ENCODE measurements at regions not wholly inside any gene's neighbourhood (a gene's known extent, or its start where the extent isn't known, plus 50 kb on each side); places are given as distances from the start of the nearest gene placed in this dataset.

DNA sequence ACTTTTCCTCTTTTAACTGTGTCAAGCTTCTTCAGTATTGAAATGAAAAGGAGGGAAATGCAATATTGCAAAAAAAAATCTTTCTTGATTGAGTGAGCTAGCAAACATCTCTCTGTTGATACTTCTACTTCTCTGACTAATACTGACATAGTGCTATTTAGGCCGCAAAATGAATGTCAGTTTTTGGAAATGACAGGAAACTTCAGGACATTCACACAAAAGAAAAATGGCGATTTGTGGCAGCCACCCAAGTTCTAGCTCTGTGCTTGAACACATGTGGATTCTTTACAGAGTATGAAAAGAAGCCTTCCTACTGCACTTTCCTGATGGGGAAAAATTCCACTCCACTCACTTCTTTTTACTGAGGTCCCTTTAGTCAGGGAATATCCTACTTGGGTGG lies 486.8 kb upstream of the ALCAM start:
- Mint-ChIP-seq H3K4me3 (ENCODE audit: low read depth) (no peak overlapping the region), H3K36me3 (ENCODE audit: low read depth) (no peaks in the 10 kb centered on the region), H3K4me1 (ENCODE audit: low read depth) (no peaks in the 10 kb centered on the region), H3K27me3 (ENCODE audit: low read depth) (no peaks in the 10 kb centered on the region), H3K27ac (no peak overlapping the region), H3K9me3 (no peaks in the 10 kb centered on the region)
- intact Hi-C loops (cut with micrococcal nuclease) = no loop called here
- no peak for DNase-seq (ENCODE audit: low spot score)

GRCh38 chr3:104885214-104885814 lies 481.4 kb upstream of the ALCAM start:
- no peaks in the 10 kb centered on the region for H3K4me1 Mint-ChIP-seq (ENCODE audit: low read depth)
- no peaks in the 10 kb centered on the region for H3K9me3 Mint-ChIP-seq
- no peak overlapping the region for H3K27ac Mint-ChIP-seq
- intact Hi-C loops (cut with micrococcal nuclease) = loop anchor here (1.0 kb wide), 1 partner anchor 26 kb away; no protein-coding TSS in a partner anchor
- no peak for DNase-seq (ENCODE audit: low spot score)
- no peaks in the 10 kb centered on the region for H3K36me3 Mint-ChIP-seq (ENCODE audit: low read depth)
- no peaks in the 10 kb centered on the region for H3K27me3 Mint-ChIP-seq (ENCODE audit: low read depth)
- H3K4me3 Mint-ChIP-seq (ENCODE audit: low read depth) = no peak overlapping the region

DNA sequence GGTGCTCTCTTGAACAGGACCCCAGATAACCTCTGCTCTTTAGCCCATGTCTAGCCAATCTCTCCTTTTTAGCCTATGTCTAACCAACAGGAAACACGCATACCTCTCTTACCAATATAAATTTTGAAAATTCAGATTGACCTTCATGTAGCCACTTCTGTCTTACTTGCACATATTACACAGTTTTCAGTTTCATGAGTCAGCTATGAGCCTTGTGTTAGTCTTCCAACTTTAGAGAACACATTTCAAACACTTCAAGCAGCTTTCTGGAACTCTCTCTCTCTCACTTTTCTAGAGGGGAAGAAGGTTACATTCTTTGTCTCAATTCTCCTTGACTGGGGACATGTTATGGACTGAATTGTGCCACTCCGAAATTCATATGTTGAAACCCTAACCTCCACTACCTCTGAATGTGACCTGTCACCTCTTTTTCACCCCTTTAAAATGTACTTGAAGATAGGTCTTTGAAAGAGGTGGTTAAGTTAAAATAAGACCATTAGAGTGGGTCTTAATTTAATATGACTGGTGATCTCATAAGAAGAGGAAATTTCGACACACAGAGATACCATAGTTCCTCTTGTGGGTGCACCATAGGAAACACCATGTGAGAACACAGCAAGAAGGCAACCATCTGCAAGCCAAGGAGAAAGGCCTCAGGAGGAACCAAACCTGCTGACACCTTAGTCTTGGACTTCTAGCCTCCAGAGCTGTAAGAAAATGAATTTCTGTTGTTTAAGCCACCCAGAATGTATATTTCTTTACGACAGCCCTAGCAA lies 480.3 kb upstream of the ALCAM start:
- intact Hi-C loops (cut with micrococcal nuclease) = no loop called here

GRCh38 chr3:104887069-104887468 lies 479.6 kb upstream of the ALCAM start:
- Mint-ChIP-seq H3K27ac (no peak overlapping the region), H3K36me3 (ENCODE audit: low read depth) (no peaks in the 10 kb centered on the region), H3K9me3 (no peaks in the 10 kb centered on the region), H3K27me3 (ENCODE audit: low read depth) (no peaks in the 10 kb centered on the region), H3K4me1 (ENCODE audit: low read depth) (no peaks in the 10 kb centered on the region), H3K4me3 (ENCODE audit: low read depth) (no peak overlapping the region)
- intact Hi-C loops (cut with micrococcal nuclease) = no loop called here
- no peak for DNase-seq (ENCODE audit: low spot score)

More for the DNA sequence above, 480.3 kb upstream of the ALCAM start:
- no peaks in the 10 kb centered on the region for H3K27me3 Mint-ChIP-seq (ENCODE audit: low read depth)
- H3K4me3 Mint-ChIP-seq (ENCODE audit: low read depth) = no peak overlapping the region
- no peak overlapping the region for H3K27ac Mint-ChIP-seq
- H3K9me3 Mint-ChIP-seq = no peaks in the 10 kb centered on the region
- no peaks in the 10 kb centered on the region for H3K4me1 Mint-ChIP-seq (ENCODE audit: low read depth)
- DNase-seq (ENCODE audit: low spot score) = no peak
- no peaks in the 10 kb centered on the region for H3K36me3 Mint-ChIP-seq (ENCODE audit: low read depth)

- intact Hi-C loops (cut with micrococcal nuclease) = no loop called here
- Mint-ChIP-seq H3K36me3 (ENCODE audit: low read depth) (no peaks in the 10 kb centered on the region), H3K27ac (no peak overlapping the region), H3K4me1 (ENCODE audit: low read depth) (no peaks in the 10 kb centered on the region), H3K4me3 (ENCODE audit: low read depth) (no peak overlapping the region), H3K9me3 (no peaks in the 10 kb centered on the region), H3K27me3 (ENCODE audit: low read depth) (no peaks in the 10 kb centered on the region)
- no peak for DNase-seq (ENCODE audit: low spot score)
These were observed 479.1 kb upstream of the ALCAM start for GRCh38 chr3:104887619-104888018.

GRCh38 chr3:104892044-104892443 lies 474.7 kb upstream of the ALCAM start:
- Mint-ChIP-seq H3K27ac (no peak overlapping the region), H3K9me3 (no peaks in the 10 kb centered on the region), H3K4me1 (ENCODE audit: low read depth) (no peaks in the 10 kb centered on the region), H3K4me3 (ENCODE audit: low read depth) (no peak overlapping the region), H3K27me3 (ENCODE audit: low read depth) (no peaks in the 10 kb centered on the region), H3K36me3 (ENCODE audit: low read depth) (no peaks in the 10 kb centered on the region)
- intact Hi-C loops (cut with micrococcal nuclease) = no loop called here
- DNase-seq (ENCODE audit: low spot score) = no peak

DNA sequence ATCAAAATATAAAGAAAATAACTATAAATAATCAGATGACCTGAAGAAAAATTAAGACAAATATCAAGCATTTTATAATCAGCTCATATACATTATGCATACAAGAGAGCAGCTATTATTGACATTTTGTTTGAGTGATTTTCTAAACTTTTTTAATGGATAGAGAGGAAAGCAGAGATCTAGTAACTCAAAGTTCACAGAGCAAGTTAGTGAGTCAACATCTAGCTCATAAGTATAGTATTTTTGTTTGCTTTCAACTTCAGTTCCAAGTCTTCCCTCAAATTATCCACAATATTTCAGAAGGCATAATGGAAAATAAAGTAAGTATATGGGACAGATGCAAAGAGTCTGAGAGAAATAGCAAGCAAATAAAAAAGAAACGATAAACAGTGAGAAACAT lies 470.1 kb upstream of the ALCAM start:
- no peak for DNase-seq (ENCODE audit: low spot score)
- H3K4me1 Mint-ChIP-seq (ENCODE audit: low read depth) = no peaks in the 10 kb centered on the region
- H3K9me3 Mint-ChIP-seq = no peaks in the 10 kb centered on the region
- H3K36me3 Mint-ChIP-seq (ENCODE audit: low read depth) = no peaks in the 10 kb centered on the region
- no peaks in the 10 kb centered on the region for H3K27me3 Mint-ChIP-seq (ENCODE audit: low read depth)
- H3K4me3 Mint-ChIP-seq (ENCODE audit: low read depth) = no peak overlapping the region
- H3K27ac Mint-ChIP-seq = no peak overlapping the region
- intact Hi-C loops (cut with micrococcal nuclease) = no loop called here

- Mint-ChIP-seq H3K9me3 (peaks cover 14% of the 10 kb centered on the region), H3K36me3 (ENCODE audit: low read depth) (no peaks in the 10 kb centered on the region), H3K27me3 (ENCODE audit: low read depth) (no peaks in the 10 kb centered on the region), H3K27ac (no peak overlapping the region), H3K4me1 (ENCODE audit: low read depth) (no peaks in the 10 kb centered on the region), H3K4me3 (ENCODE audit: low read depth) (no peak overlapping the region)
- intact Hi-C loops (cut with micrococcal nuclease) = no loop called here
- DNase-seq (ENCODE audit: low spot score) = no peak
These were observed 465.3 kb upstream of the ALCAM start for GRCh38 chr3:104901396-104901795.

DNA sequence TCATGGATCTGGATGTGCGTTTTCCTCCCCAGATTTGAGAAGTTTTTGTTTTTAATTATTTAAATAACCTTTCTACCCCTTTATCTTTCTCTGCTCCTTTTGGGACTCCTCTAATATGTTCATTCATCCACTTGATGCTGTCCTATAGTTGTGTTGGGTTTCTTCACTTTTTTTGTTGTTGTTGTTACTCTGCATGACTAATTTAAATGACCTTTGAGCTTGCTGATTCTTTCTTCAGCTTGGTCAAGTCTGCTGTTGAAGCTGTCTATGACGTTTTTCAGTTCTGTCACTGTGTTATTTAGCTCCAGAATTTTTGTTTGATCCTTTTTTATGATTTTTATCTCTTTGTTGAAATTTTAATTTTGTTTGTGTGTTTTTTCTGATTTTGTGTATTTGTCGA lies 463.6 kb upstream of the ALCAM start:
- H3K4me1 Mint-ChIP-seq (ENCODE audit: low read depth) = no peaks in the 10 kb centered on the region
- intact Hi-C loops (cut with micrococcal nuclease) = no loop called here
- H3K4me3 Mint-ChIP-seq (ENCODE audit: low read depth) = no peak overlapping the region
- no peaks in the 10 kb centered on the region for H3K27me3 Mint-ChIP-seq (ENCODE audit: low read depth)
- DNase-seq (ENCODE audit: low spot score) = no peak
- peaks cover 17% of the 10 kb centered on the region for H3K9me3 Mint-ChIP-seq
- H3K27ac Mint-ChIP-seq = no peak overlapping the region
- H3K36me3 Mint-ChIP-seq (ENCODE audit: low read depth) = no peaks in the 10 kb centered on the region

- Mint-ChIP-seq H3K27ac (no peak overlapping the region), H3K27me3 (ENCODE audit: low read depth) (no peaks in the 10 kb centered on the region), H3K4me1 (ENCODE audit: low read depth) (no peaks in the 10 kb centered on the region), H3K9me3 (peaks cover 17% of the 10 kb centered on the region), H3K4me3 (ENCODE audit: low read depth) (no peak overlapping the region), H3K36me3 (ENCODE audit: low read depth) (no peaks in the 10 kb centered on the region)
- intact Hi-C loops (cut with micrococcal nuclease) = no loop called here
- DNase-seq (ENCODE audit: low spot score) = no peak
These were observed 460.6 kb upstream of the ALCAM start for GRCh38 chr3:104906001-104906639.

- intact Hi-C loops (cut with micrococcal nuclease) = no loop called here
- DNase-seq (ENCODE audit: low spot score) = no peak
- Mint-ChIP-seq H3K4me3 (ENCODE audit: low read depth) (no peak overlapping the region), H3K27ac (no peak overlapping the region), H3K9me3 (peaks cover 14% of the 10 kb centered on the region), H3K27me3 (ENCODE audit: low read depth) (no peaks in the 10 kb centered on the region), H3K4me1 (ENCODE audit: low read depth) (no peaks in the 10 kb centered on the region), H3K36me3 (ENCODE audit: low read depth) (no peaks in the 10 kb centered on the region)
These were observed 459.2 kb upstream of the ALCAM start for GRCh38 chr3:104907507-104907906.

GRCh38 chr3:104908761-104909160 lies 457.9 kb upstream of the ALCAM start:
- H3K4me3 Mint-ChIP-seq (ENCODE audit: low read depth) = no peak overlapping the region
- H3K4me1 Mint-ChIP-seq (ENCODE audit: low read depth) = no peaks in the 10 kb centered on the region
- no peak for DNase-seq (ENCODE audit: low spot score)
- intact Hi-C loops (cut with micrococcal nuclease) = no loop called here
- no peak overlapping the region for H3K27ac Mint-ChIP-seq
- no peaks in the 10 kb centered on the region for H3K36me3 Mint-ChIP-seq (ENCODE audit: low read depth)
- H3K27me3 Mint-ChIP-seq (ENCODE audit: low read depth) = no peaks in the 10 kb centered on the region
- peaks cover 6% of the 10 kb centered on the region for H3K9me3 Mint-ChIP-seq

DNA sequence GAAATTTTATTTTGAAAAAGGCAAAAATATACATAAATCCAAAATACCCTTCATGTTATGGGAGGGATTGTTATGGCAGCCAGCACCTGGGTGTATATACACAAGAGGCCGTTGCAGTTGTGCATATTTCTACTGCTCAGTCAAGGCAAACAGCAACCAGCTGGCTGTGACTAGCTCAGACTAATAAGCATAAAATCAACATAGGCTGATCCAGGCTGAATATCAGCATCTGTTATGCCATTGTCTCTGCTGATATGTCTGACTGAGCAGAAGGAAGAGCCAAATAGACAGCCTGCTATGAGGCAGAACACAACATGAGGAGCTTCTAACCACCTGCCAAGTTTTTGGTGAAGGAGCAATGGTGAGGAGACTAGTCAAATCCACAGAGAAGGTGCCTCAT lies 457.5 kb upstream of the ALCAM start:
- no peak for DNase-seq (ENCODE audit: low spot score)
- Mint-ChIP-seq H3K27me3 (ENCODE audit: low read depth) (no peaks in the 10 kb centered on the region), H3K4me1 (ENCODE audit: low read depth) (no peaks in the 10 kb centered on the region), H3K4me3 (ENCODE audit: low read depth) (no peak overlapping the region), H3K36me3 (ENCODE audit: low read depth) (no peaks in the 10 kb centered on the region), H3K27ac (no peak overlapping the region), H3K9me3 (peaks cover 6% of the 10 kb centered on the region)
- intact Hi-C loops (cut with micrococcal nuclease) = no loop called here

Measured in activated T-helper 2 cell treated with anti-CD3 and anti-CD28 coated beads, Interferon-gamma antibody, Interleukin-2, Interleukin-4, amounts not matched to agents 10 μg/mL and 5 μg/mL and 100 μg/mL, durations not matched to agents 14 hours and 24 hours and 36 hours (primary cell).